ENCODE measurements at regions not wholly inside any gene's neighbourhood (a gene's known extent, or its start where the extent isn't known, plus 50 kb on each side); places are given as distances from the start of the nearest gene placed in this dataset.

- CTCF ChIA-PET (ENCODE audit: low intra/inter-chr PET ratio, low total read pairs) = no interaction called here
- intact Hi-C loops (cut with micrococcal nuclease; ENCODE audit: unreplicated experiment) (no loop called here), in situ Hi-C loops (cut with HindIII; ENCODE audit: extremely low pct_ligation_motif_present, low pct_unique_long_range_greater_than_20kb) (no loop called here)
- FAIRE-seq = no peak
- no peak for DNase-seq (ENCODE audit: low spot score)
- Histone ChIP-seq H4K20me1 (ENCODE audit: insufficient read depth, low read length) (no peaks in the 10 kb centered on the region), H3K4me3 (replicated peaks in 1 of 3; ENCODE audit: insufficient read depth in 1 of 3, low read depth in 2 of 3, low read length in 3 of 3) (no peak overlapping the region), H3K79me2 (ENCODE audit: insufficient read depth, low read length) (no peaks in the 10 kb centered on the region), H3K27ac (ENCODE audit: extremely low read length, insufficient read depth, low read length) (no peak overlapping the region), H3K9ac (ENCODE audit: insufficient read depth, low read depth, low read length) (no peak overlapping the region), H3K27me3 (ENCODE audit: control insufficient read depth in 1 of 2, insufficient read depth in 2 of 2, low read length in 2 of 2) (peaks cover 4 to 63% of the 10 kb centered on the region in 2 experiments; a peak in 4 of 5 replicates), H3K4me2 (ENCODE audit: low read depth, low read length) (no peak overlapping the region), H3K36me3 (replicated peaks in 1 of 2; ENCODE audit: control insufficient read depth in 1 of 2, insufficient read depth in 2 of 2, low read length in 2 of 2) (no peaks in the 10 kb centered on the region), H3K4me1 (ENCODE audit: insufficient read depth, low read length) (no peaks in the 10 kb centered on the region), H2AFZ (ENCODE audit: low read length) (no peak overlapping the region), H3K9me3 (ENCODE audit: low read length) (no peaks in the 10 kb centered on the region)
- POLR2A ChIA-PET = no interaction called here
- BruUV-seq (replicated peaks) = no TSS peak
- ATAC-seq = no peak
- WGBS (ENCODE audit: low lambda C conversion rate) = 24% methylated on average over 7 of the region's 7 CpGs
- TF ChIP-seq TBL1XR1 (IDR thresholded peaks at IDR 0.05; ENCODE audit: borderline replicate concordance, low read length, partially characterized antibody) (no peak), MIER3 (CRISPR knock-in tag; IDR thresholded peaks at IDR 0.05; ENCODE audit: borderline replicate concordance) (no peak), HCFC1 (IDR thresholded peaks at IDR 0.05; ENCODE audit: low read depth, low read length) (no peak), ZBTB34 (CRISPR knock-in tag; IDR thresholded peaks at IDR 0.05) (no peak), FLYWCH1 (CRISPR knock-in tag; IDR thresholded peaks at IDR 0.05) (no peak), ZEB1 (IDR thresholded peaks at IDR 0.05; ENCODE audit: insufficient replicate concordance, low read depth) (no peak), SNRNP70 (IDR thresholded peaks at IDR 0.05; ENCODE audit: low read depth, low read length) (no peak), ARID4A (CRISPR knock-in tag; IDR thresholded peaks at IDR 0.05; ENCODE audit: borderline replicate concordance) (no peak), ZFP41 (CRISPR knock-in tag; IDR thresholded peaks at IDR 0.05; ENCODE audit: borderline replicate concordance) (no peak), GABPA (IDR thresholded peaks at IDR 0.05; ENCODE audit: low read depth, low read length) (no peak), GABPA (CRISPR knock-in tag; IDR thresholded peaks at IDR 0.05; ENCODE audit: low read depth) (no peak)
Observed at GRCh38 chr17:77899498-77899897, 59.0 kb upstream of the TNRC6C start.

Measured in HepG2 (cell line).